GM23338 (cell line): ENCODE measurements at regions not wholly inside any gene's neighbourhood (a gene's known extent, or its start where the extent isn't known, plus 50 kb on each side); places are given as distances from the start of the nearest gene placed in this dataset.

Experiments used
- ATAC-seq: fragments of 200-7000 bp; cut with Tn5 transposase; 3 replicates; pipeline ENCODE4 v1.9.1; 2020
- DNase-seq: peaks from one replicate; pipeline ENCODE4 v3.0.0-alpha.2; 2015; ENCODE audit warnings: low spot score
- H2AFZ ChIP-seq: fragments of 200-600 bp; sonication (generic); 2 replicates; pipeline ENCODE4 v1.8.0; 2016; ENCODE audit warnings: antibody characterized with exemption, mild to moderate bottlenecking, moderate library complexity
- H3F3A ChIP-seq: fragments of 200-600 bp; sonication (generic); replicated peaks from 2 replicates; pipeline ENCODE4 v1.8.0; 2017; ENCODE audit warnings: antibody characterized with exemption, mixed run types, low read depth
- H3K27ac ChIP-seq: fragments of 200-600 bp; sonication (generic); 2 replicates; pipeline ENCODE4 v1.6.1; 2016; ENCODE audit warnings: low read depth
- H3K27me3 ChIP-seq: fragments of 200-600 bp; sonication (generic); 2 replicates; pipeline ENCODE4 v1.8.0; 2016; ENCODE audit warnings: mild to moderate bottlenecking, mixed run types, moderate library complexity; ENCODE audit not compliant: insufficient read depth
- H3K36me3 ChIP-seq: fragments of 200-600 bp; sonication (generic); 2 replicates; pipeline ENCODE4 v1.8.0; 2016; ENCODE audit warnings: mild to moderate bottlenecking; ENCODE audit not compliant: insufficient read depth
- H3K4me1 ChIP-seq: fragments of 200-600 bp; sonication (generic); 2 replicates; pipeline ENCODE4 v1.8.0; 2016; ENCODE audit warnings: mild to moderate bottlenecking, moderate library complexity; ENCODE audit not compliant: insufficient read depth
- H3K4me2 ChIP-seq: fragments of 200-600 bp; sonication (generic); 2 replicates; pipeline ENCODE4 v1.7.1; 2017; ENCODE audit warnings: mixed run types
- H3K4me3 ChIP-seq: fragments of 200-600 bp; sonication (generic); 2 replicates; pipeline ENCODE4 v1.6.1; 2016; ENCODE audit warnings: mixed run types
- H3K79me2 ChIP-seq: fragments of 200-600 bp; sonication (generic); replicated peaks from 2 replicates; pipeline ENCODE4 v1.8.0; 2017; ENCODE audit warnings: mild to moderate bottlenecking; ENCODE audit not compliant: insufficient read depth
- H3K9me2 ChIP-seq: fragments of 200-600 bp; sonication (generic); 2 replicates; pipeline ENCODE4 v1.8.0; 2017; ENCODE audit not compliant: insufficient read depth
- H4K20me1 ChIP-seq: fragments of 200-600 bp; sonication (generic); replicated peaks from 2 replicates; pipeline ENCODE4 v1.8.0; 2017; ENCODE audit warnings: mild to moderate bottlenecking; ENCODE audit not compliant: insufficient read depth
- H3K27ac Mint-ChIP-seq: 2 replicates; pipeline ENCODE4 v1.8.0; 2020; ENCODE audit warnings: inconsistent platforms, mild to moderate bottlenecking, moderate library complexity, mixed read lengths
- H3K27me3 Mint-ChIP-seq: 3 replicates; pipeline ENCODE4 v1.8.0; 2022; ENCODE audit warnings: low read depth, mild to moderate bottlenecking, moderate library complexity, mixed read lengths, inconsistent platforms; ENCODE audit not compliant: insufficient read depth, poor library complexity
- H3K36me3 Mint-ChIP-seq: 3 replicates; pipeline ENCODE4 v1.8.0; 2021; ENCODE audit warnings: low read depth, mild to moderate bottlenecking, inconsistent platforms, moderate library complexity, mixed read lengths
- H3K4me1 Mint-ChIP-seq: 3 replicates; pipeline ENCODE4 v1.8.0; 2020; ENCODE audit warnings: mild to moderate bottlenecking, inconsistent platforms, mixed read lengths
- H3K4me3 Mint-ChIP-seq: 3 replicates; pipeline ENCODE4 v1.8.0; 2021; ENCODE audit warnings: moderate library complexity, mild to moderate bottlenecking, inconsistent platforms, mixed read lengths
- H3K9me3 Mint-ChIP-seq: 3 replicates; pipeline ENCODE4 v1.8.0; 2020; ENCODE audit warnings: moderate library complexity, mild to moderate bottlenecking, inconsistent platforms, mixed read lengths
- CREB1 ChIP-seq: fragments of 250-450 bp; sonication (Bioruptor Pico); IDR thresholded peaks from 2 replicates; pipeline ENCODE4 v1.5.0; 2020; ENCODE audit warnings: low read depth, mild to moderate bottlenecking, moderate library complexity
- CTCF ChIP-seq, 2 experiments: fragments of 200-600 bp in 1 of 2; sonication (generic) in 1 of 2; conservative IDR thresholded peaks; 2 replicates each; pipeline versions ENCODE4 v1.5.1 to v1.6.1; 2016 to 2017; ENCODE audit warnings: antibody characterized with exemption in 2 of 2, low read depth in 2 of 2, mild to moderate bottlenecking in 2 of 2, moderate library complexity in 1 of 2
- ETS1 ChIP-seq: IDR thresholded peaks from 2 replicates; pipeline ENCODE4 v1.6.1; 2016; ENCODE audit warnings: antibody characterized with exemption
- EZH2 ChIP-seq: fragments of 200-600 bp; sonication (generic); IDR thresholded peaks from one replicate; pipeline ENCODE4 v1.8.0; 2017; ENCODE audit warnings: antibody characterized with exemption, mild to moderate bottlenecking, low read depth; ENCODE audit not compliant: unreplicated experiment
- EZH2phosphoT487 ChIP-seq: fragments of 200-600 bp; sonication (generic); IDR thresholded peaks from one replicate; pipeline ENCODE4 v1.8.1; 2018; ENCODE audit warnings: antibody characterized with exemption; ENCODE audit not compliant: unreplicated experiment
- JUNB ChIP-seq: IDR thresholded peaks from one replicate; pipeline ENCODE4 v1.6.1; 2016; ENCODE audit warnings: antibody characterized with exemption; ENCODE audit not compliant: unreplicated experiment
- NANOG ChIP-seq: IDR thresholded peaks from 2 replicates; pipeline ENCODE4 v1.6.1; 2016; ENCODE audit warnings: antibody characterized with exemption, borderline replicate concordance
- POLR2AphosphoS5 ChIP-seq: IDR thresholded peaks from 2 replicates; pipeline ENCODE4 v1.6.1; 2016; ENCODE audit warnings: antibody characterized with exemption, low read depth
- REST ChIP-seq: IDR thresholded peaks from one replicate; pipeline ENCODE4 v1.6.1; 2018; ENCODE audit warnings: antibody characterized with exemption; ENCODE audit not compliant: unreplicated experiment
- STAT1 ChIP-seq: IDR thresholded peaks from one replicate; pipeline ENCODE4 v1.6.1; 2016; ENCODE audit warnings: antibody characterized with exemption; ENCODE audit not compliant: unreplicated experiment
- ZNF114 ChIP-seq: fragments of 250-450 bp; sonication (Bioruptor Pico); IDR thresholded peaks from 2 replicates; pipeline ENCODE4 v1.5.0; 2020; ENCODE audit warnings: mild to moderate bottlenecking, moderate library complexity
- ZNF331 ChIP-seq: fragments of 250-450 bp; sonication (Bioruptor Pico); IDR thresholded peaks from 2 replicates; pipeline ENCODE4 v1.5.0; 2020; ENCODE audit warnings: low read depth, mild to moderate bottlenecking, moderate library complexity
- ZNF462 ChIP-seq: fragments of 250-450 bp; sonication (Bioruptor Pico); IDR thresholded peaks from 2 replicates; pipeline ENCODE4 v1.5.0; 2020; ENCODE audit warnings: mild to moderate bottlenecking, moderate library complexity

- Histone ChIP-seq H2AFZ (peak overlapping the region; percentile 39; the same call in 1 of the 2 replicates), H3K4me2 (no peak overlapping the region), H3K4me3 (no peak overlapping the region), H3K79me2 (no peaks in the 10 kb centered on the region), H4K20me1 (no peaks in the 10 kb centered on the region), H3K27ac (no peak overlapping the region), H3K9me2 (no peaks in the 10 kb centered on the region), H3F3A (no peaks in the 10 kb centered on the region), H3K36me3 (no peaks in the 10 kb centered on the region), H3K4me1 (no peaks in the 10 kb centered on the region), H3K27me3 (no peaks in the 10 kb centered on the region)
- no peaks in the 10 kb centered on the region for H3K36me3 Mint-ChIP-seq
- TF ChIP-seq ETS1 (no peak), CREB1 (CRISPR knock-in tag) (no peak), POLR2AphosphoS5 (no peak), REST (no peak), JUNB (no peak), EZH2phosphoT487 (no peak), NANOG (no peak), ZNF114 (CRISPR knock-in tag) (no peak), STAT1 (no peak), EZH2 (no peak), ZNF462 (CRISPR knock-in tag) (no peak), CTCF (conservative IDR thresholded peaks at IDR 0.05; ENCODE audit: low read depth in 2 of 2) (no peak), ZNF331 (CRISPR knock-in tag) (no peak)
- no peak overlapping the region for H3K27ac Mint-ChIP-seq
- DNase-seq (no peak), ATAC-seq (no peak)
- no peaks in the 10 kb centered on the region for H3K9me3 Mint-ChIP-seq
- no peaks in the 10 kb centered on the region for H3K27me3 Mint-ChIP-seq
- H3K4me3 Mint-ChIP-seq: no peak overlapping the region
- peaks cover 4% of the 10 kb centered on the region; the same call in 2 of the 3 replicates for H3K4me1 Mint-ChIP-seq
Measured at GRCh38 chr10:23754179-23754578, 315.3 kb downstream of the OTUD1 start.
